CD14-positive monocyte (primary cell): ENCODE measurements at regions not wholly inside any gene's neighbourhood (a gene's known extent, or its start where the extent isn't known, plus 50 kb on each side); places are given as distances from the start of the nearest gene placed in this dataset.

Source experiments
- DNase-seq, 3 donors: peaks; one replicate each; pipeline ENCODE4 v3.0.0-alpha.2; 2011 to 2022
- H2AFZ ChIP-seq: 2 replicates; pipeline ENCODE4 v1.6.0; 2012; ENCODE audit warnings: mild to moderate bottlenecking, low read depth, low read length, inconsistent platforms; ENCODE audit not compliant: insufficient read depth, poor library complexity, severe bottlenecking
- H3K27ac ChIP-seq, 2 donors: 1 replicate in 1 of 2; 2 replicates in 1 of 2; pipeline ENCODE4 v1.5.1; 2012 to 2013; ENCODE audit warnings: low read length in 2 of 2, control low read depth in 1 of 2, inconsistent platforms in 1 of 2, low read depth in 1 of 2, mild to moderate bottlenecking in 1 of 2
- H3K27me3 ChIP-seq, 2 donors: one replicate each; pipeline versions ENCODE4 v1.6.0 to v1.6.1; 2011 to 2013; ENCODE audit warnings: low read length in 2 of 2; ENCODE audit not compliant: control insufficient read depth in 2 of 2, insufficient read depth in 2 of 2
- H3K36me3 ChIP-seq, 2 donors: replicated peaks in 1 of 2; 1 replicate in 1 of 2; 2 replicates in 1 of 2; pipeline versions ENCODE4 v1.5.1 to v1.6.1; 2012 to 2013; ENCODE audit warnings: low read length in 2 of 2, control low read depth in 1 of 2, inconsistent platforms in 1 of 2, mild to moderate bottlenecking in 1 of 2; ENCODE audit not compliant: insufficient read depth in 2 of 2, control insufficient read depth in 1 of 2
- H3K4me1 ChIP-seq, 2 donors: 1 replicate in 1 of 2; 2 replicates in 1 of 2; pipeline versions ENCODE4 v1.5.1 to v1.6.1; 2012 to 2013; ENCODE audit warnings: low read length in 2 of 2, control low read depth in 1 of 2, inconsistent platforms in 1 of 2, mild to moderate bottlenecking in 1 of 2, moderate library complexity in 1 of 2; ENCODE audit not compliant: insufficient read depth in 2 of 2, control insufficient read depth in 1 of 2
- H3K4me2 ChIP-seq: replicated peaks from 2 replicates; pipeline ENCODE3; 2012; ENCODE audit warnings: low read length, moderate library complexity, mild to moderate bottlenecking; ENCODE audit not compliant: poor library complexity, severe bottlenecking; ENCODE audit errors: extremely low read depth
- H3K4me3 ChIP-seq, 3 experiments: fragments of 200-600 bp in 1 of 3; sonication (generic) in 1 of 3; replicated peaks in 1 of 3; 1 replicate in 2 of 3; 2 replicates in 1 of 3; pipeline ENCODE4 v1.5.1; 2011 to 2013; ENCODE audit warnings: low read length in 3 of 3, mild to moderate bottlenecking in 3 of 3, control low read depth in 2 of 3, low read depth in 2 of 3, inconsistent platforms in 1 of 3, moderate library complexity in 1 of 3
- H3K79me2 ChIP-seq: 2 replicates; pipeline ENCODE4 v1.6.0; 2012; ENCODE audit warnings: mild to moderate bottlenecking, control low read depth, inconsistent platforms, low read length, moderate library complexity; ENCODE audit not compliant: insufficient read depth
- H3K9ac ChIP-seq: 2 replicates; pipeline ENCODE4 v1.6.0; 2017; ENCODE audit warnings: low read length, mild to moderate bottlenecking; ENCODE audit not compliant: insufficient read depth, poor library complexity, severe bottlenecking
- H3K9me3 ChIP-seq, 2 donors: replicated peaks in 1 of 2; 1 replicate in 1 of 2; 2 replicates in 1 of 2; pipeline versions ENCODE4 v1.5.1 to v1.6.1; 2012 to 2013; ENCODE audit warnings: low read length in 2 of 2, control low read depth in 1 of 2; ENCODE audit not compliant: control insufficient read depth in 1 of 2, insufficient read depth in 1 of 2
- H4K20me1 ChIP-seq: 2 replicates; pipeline ENCODE4 v1.6.0; 2012; ENCODE audit warnings: mild to moderate bottlenecking, low read length, control low read depth, moderate library complexity; ENCODE audit not compliant: insufficient read depth
- H3K27ac Mint-ChIP-seq, 7 donors: one replicate each; pipeline ENCODE4 v1.8.0; 2020; ENCODE audit warnings: mild to moderate bottlenecking in 7 of 7, mixed read lengths in 7 of 7, moderate library complexity in 6 of 7, inconsistent platforms in 2 of 7
- H3K27me3 Mint-ChIP-seq, 3 donors: one replicate each; pipeline ENCODE4 v1.8.0; 2021 to 2022; ENCODE audit warnings: low read depth in 3 of 3, mild to moderate bottlenecking in 3 of 3, mixed read lengths in 3 of 3, moderate library complexity in 3 of 3, inconsistent platforms in 1 of 3
- H3K36me3 Mint-ChIP-seq, 2 donors: one replicate each; pipeline ENCODE4 v1.8.0; 2020; ENCODE audit warnings: mixed read lengths in 2 of 2, inconsistent platforms in 1 of 2, mild to moderate bottlenecking in 1 of 2
- H3K4me1 Mint-ChIP-seq: one replicate; pipeline ENCODE4 v1.8.0; 2020; ENCODE audit warnings: mild to moderate bottlenecking, mixed read lengths
- H3K4me3 Mint-ChIP-seq, 2 donors: one replicate each; pipeline ENCODE4 v1.8.0; 2020; ENCODE audit warnings: mild to moderate bottlenecking in 2 of 2, mixed read lengths in 2 of 2, moderate library complexity in 1 of 2
- H3K9me3 Mint-ChIP-seq, 7 donors: one replicate each; pipeline ENCODE4 v1.8.0; 2020 to 2022; ENCODE audit warnings: mixed read lengths in 7 of 7, mild to moderate bottlenecking in 6 of 7, moderate library complexity in 6 of 7, inconsistent platforms in 2 of 7
- CTCF ChIP-seq: fragments of 200-600 bp; IDR thresholded peaks from one replicate; pipeline ENCODE4 v1.8.0; 2022; ENCODE audit warnings: antibody characterized with exemption, mild to moderate bottlenecking
- WGBS: methylation state at CpG from one replicate; pipeline ENCODE4 v1.1.5; 2013; ENCODE audit warnings: missing lambda C conversion rate; ENCODE audit not compliant: insufficient coverage; 5-methylcytosine and 5-hydroxymethylcytosine counted together
- intact Hi-C, 2 donors: fragments of 100-400 bp; cut with micrococcal nuclease; formaldehyde crosslinking; loops; one replicate each; pipeline versions ENCODE4 v1.15.0 to v1.15.1; 2023

- Histone ChIP-seq H3K79me2 (no peaks in the 10 kb centered on the region), H4K20me1 (no peaks in the 10 kb centered on the region), H3K9me3 (no peaks in the 10 kb centered on the region), H3K4me2 (no peak overlapping the region), H2AFZ (no peak overlapping the region), H3K4me1 (no peaks in the 10 kb centered on the region), H3K9ac (no peak overlapping the region), H3K4me3 (no peak overlapping the region), H3K36me3 (no peaks in the 10 kb centered on the region), H3K27ac (no peak overlapping the region), H3K27me3 (no peaks in the 10 kb centered on the region)
- H3K27ac Mint-ChIP-seq, result no peak overlapping the region
- H3K27me3 Mint-ChIP-seq, result no peaks in the 10 kb centered on the region
- peaks cover 0 to 3% (median 0%) of the 10 kb centered on the region in 7 donors for H3K9me3 Mint-ChIP-seq
- intact Hi-C loops, result no loop called here
- no CpG with 5 or more reads among the region's 7 CpGs for WGBS
- H3K36me3 Mint-ChIP-seq, result no peaks in the 10 kb centered on the region
- no peak for TF ChIP-seq CTCF
- no peak for DNase-seq
- H3K4me1 Mint-ChIP-seq, result no peaks in the 10 kb centered on the region
- H3K4me3 Mint-ChIP-seq, result no peak overlapping the region
These were observed 311.1 kb downstream of the VPS13C start for GRCh38 chr15:61749169-61749568.

DNA sequence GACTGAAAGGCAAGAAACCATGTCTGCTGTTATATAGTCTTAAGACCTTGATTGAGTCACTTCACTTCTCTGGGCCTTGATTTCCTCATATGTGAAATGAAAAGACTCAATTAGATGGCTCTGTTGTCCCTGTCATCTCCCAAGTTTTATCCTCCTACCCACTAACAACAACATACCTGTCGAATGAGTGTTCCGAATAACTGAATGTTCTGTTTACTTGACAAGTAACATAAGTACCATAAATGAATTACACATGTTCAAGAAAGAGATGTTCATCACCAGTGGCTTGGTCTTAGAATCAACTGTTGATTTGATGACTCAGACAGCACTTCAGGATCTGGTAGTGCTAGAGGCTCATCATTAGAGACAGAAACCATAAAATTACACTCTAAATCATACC is 311.7 kb downstream of the VPS13C start:
- Mint-ChIP-seq H3K4me1 (no peaks in the 10 kb centered on the region), H3K9me3 (peaks cover 0 to 3% (median 0%) of the 10 kb centered on the region in 7 donors), H3K27me3 (no peaks in the 10 kb centered on the region), H3K36me3 (no peaks in the 10 kb centered on the region), H3K27ac (no peak overlapping the region), H3K4me3 (no peak overlapping the region)
- no peaks in the 10 kb centered on the region for H3K4me1 ChIP-seq
- H3K36me3 ChIP-seq, result no peaks in the 10 kb centered on the region
- H3K79me2 ChIP-seq, result no peaks in the 10 kb centered on the region
- TF ChIP-seq CTCF, result no peak
- no peak overlapping the region for H3K4me3 ChIP-seq
- WGBS, result no CpG with 5 or more reads among the region's 2 CpGs
- H2AFZ ChIP-seq, result no peak overlapping the region
- no peaks in the 10 kb centered on the region for H3K9me3 ChIP-seq
- intact Hi-C loops, result no loop called here
- no peak for DNase-seq
- no peak overlapping the region for H3K9ac ChIP-seq
- no peak overlapping the region for H3K4me2 ChIP-seq
- no peaks in the 10 kb centered on the region for H3K27me3 ChIP-seq
- no peak overlapping the region for H3K27ac ChIP-seq
- no peaks in the 10 kb centered on the region for H4K20me1 ChIP-seq
